T-cell (primary cell): ENCODE measurements at regions not wholly inside any gene's neighbourhood (a gene's known extent, or its start where the extent isn't known, plus 50 kb on each side); places are given as distances from the start of the nearest gene placed in this dataset.
A peak's percentile ranks its signal among the peaks of the same experiment; 100 is the strongest.

Source experiments
- ATAC-seq, 4 experiments: fragments of 200-7000 bp in 3 of 4; fragments of 150-1000 bp in 1 of 4; cut with Tn5 transposase; replicated peaks in 1 of 4; 1 replicate in 3 of 4; 2 replicates in 1 of 4; pipeline ENCODE4 v1.10.0; 2021; ENCODE audit warnings: moderate library complexity in 3 of 4, mild to moderate bottlenecking in 2 of 4, moderate number of reproducible peaks in 1 of 4
- CTCF ChIA-PET, 2 donors: fragments of 300-600 bp; sonication (Branson Sonifier 250); formaldehyde crosslinking; loops; one replicate each; lab custom pipeline; 2022; ENCODE audit warnings: antibody characterized with exemption in 2 of 2; lab: Charles Lee
- POLR2A ChIA-PET, 2 donors: fragments of 300-600 bp; sonication (Branson Sonifier 250); formaldehyde crosslinking; loops; one replicate each; lab custom pipeline; 2022; ENCODE audit warnings: antibody characterized with exemption in 2 of 2; lab: Charles Lee
- DNase-seq, 35 experiments: peaks; one replicate each; pipeline versions ENCODE4 v3.0.0 to v3.0.0-alpha.2; 2013 to 2023
- H3K27ac ChIP-seq: one replicate; pipeline ENCODE4 v1.5.1; 2013; ENCODE audit warnings: low read length
- H3K27me3 ChIP-seq, 2 experiments: replicated peaks in 1 of 2; 1 replicate in 1 of 2; 2 replicates in 1 of 2; pipeline versions ENCODE4 v1.6.1 to v1.7.0; 2013; ENCODE audit warnings: low read length in 1 of 2, mixed read lengths in 1 of 2; ENCODE audit not compliant: control insufficient read depth in 2 of 2, insufficient read depth in 2 of 2; ENCODE audit errors: extremely low read depth in 1 of 2
- H3K36me3 ChIP-seq, 2 donors: 1 replicate in 1 of 2; 2 replicates in 1 of 2; pipeline versions ENCODE4 v1.6.1 to v1.7.0; 2013; ENCODE audit warnings: low read length in 1 of 2; ENCODE audit not compliant: control insufficient read depth in 2 of 2, insufficient read depth in 1 of 2; ENCODE audit errors: extremely low read depth in 1 of 2
- H3K4me1 ChIP-seq, 2 experiments: 1 replicate in 1 of 2; 2 replicates in 1 of 2; pipeline versions ENCODE4 v1.6.1 to v1.7.0; 2013; ENCODE audit warnings: low read length in 2 of 2, mixed read lengths in 1 of 2; ENCODE audit not compliant: insufficient read depth in 2 of 2, control insufficient read depth in 1 of 2; ENCODE audit errors: extremely low read depth in 1 of 2
- H3K4me3 ChIP-seq, 2 donors: 1 replicate in 1 of 2; 2 replicates in 1 of 2; pipeline versions ENCODE4 v1.5.1 to v1.7.0; 2013; ENCODE audit warnings: mild to moderate bottlenecking in 2 of 2, low read length in 1 of 2, moderate library complexity in 1 of 2; ENCODE audit not compliant: control insufficient read depth in 1 of 2; ENCODE audit errors: extremely low read depth in 1 of 2
- H3K9me3 ChIP-seq: 2 replicates; pipeline ENCODE4 v1.7.0; 2013
- H3K27ac Mint-ChIP-seq, 2 donors: one replicate each; pipeline ENCODE4 v1.8.0; 2020 to 2021; ENCODE audit warnings: mild to moderate bottlenecking in 2 of 2, mixed read lengths in 2 of 2
- H3K27me3 Mint-ChIP-seq, 2 donors: one replicate each; pipeline ENCODE4 v1.8.0; 2021 to 2022; ENCODE audit warnings: mixed read lengths in 2 of 2
- H3K36me3 Mint-ChIP-seq: one replicate; pipeline ENCODE4 v1.8.0; 2021; ENCODE audit warnings: mixed read lengths
- H3K4me1 Mint-ChIP-seq, 3 donors: one replicate each; pipeline ENCODE4 v1.8.0; 2020 to 2022; ENCODE audit warnings: mixed read lengths in 3 of 3, mild to moderate bottlenecking in 1 of 3
- H3K4me3 Mint-ChIP-seq, 3 donors: one replicate each; pipeline ENCODE4 v1.8.0; 2020 to 2022; ENCODE audit warnings: mild to moderate bottlenecking in 3 of 3, mixed read lengths in 3 of 3, moderate library complexity in 3 of 3
- H3K9me3 Mint-ChIP-seq, 3 donors: one replicate each; pipeline ENCODE4 v1.8.0; 2020 to 2022; ENCODE audit warnings: mixed read lengths in 3 of 3
- WGBS: methylation state at CpG from one replicate; pipeline ENCODE4 v1.1.5; 2013; ENCODE audit warnings: missing lambda C conversion rate; ENCODE audit not compliant: insufficient coverage; 5-methylcytosine and 5-hydroxymethylcytosine counted together

GRCh38 chr7:81339946-81340345, 421.1 kb upstream of the SEMA3C start:
- ChIA-PET POLR2A (no interaction called here), CTCF (no interaction called here)
- Mint-ChIP-seq H3K27me3 (no peaks in the 10 kb centered on the region), H3K9me3 (peaks cover 4 to 17% (median 4%) of the 10 kb centered on the region in 3 donors), H3K36me3 (no peaks in the 10 kb centered on the region), H3K27ac (no peak overlapping the region), H3K4me3 (no peak overlapping the region), H3K4me1 (no peaks in the 10 kb centered on the region)
- Histone ChIP-seq H3K9me3 (no peaks in the 10 kb centered on the region), H3K4me1 (no peaks in the 10 kb centered on the region), H3K27me3 (no peaks in the 10 kb centered on the region), H3K4me3 (no peak overlapping the region), H3K36me3 (no peaks in the 10 kb centered on the region), H3K27ac (no peak overlapping the region)
- WGBS = no CpG with 5 or more reads among the region's 2 CpGs
- DNase-seq = no peak
- no peak for ATAC-seq

DNA sequence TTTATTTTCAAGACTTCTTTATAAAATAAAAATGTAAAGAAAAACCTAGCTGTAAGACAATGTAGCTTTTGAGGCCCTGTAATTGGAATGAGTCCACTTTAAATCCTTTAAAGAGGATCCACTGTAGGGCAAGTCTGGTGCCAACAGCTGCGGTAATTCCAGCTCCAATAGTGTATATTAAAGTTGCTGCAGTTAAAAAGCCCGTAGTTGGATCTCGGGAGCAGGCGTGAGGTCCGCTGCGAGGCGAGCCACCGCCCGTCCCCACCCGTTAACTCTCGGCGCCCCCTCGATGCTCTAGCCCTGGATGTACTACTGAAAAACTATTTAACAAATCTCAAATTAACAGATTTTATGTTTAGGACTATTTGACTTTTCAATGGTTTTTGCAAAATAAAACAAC, 414.7 kb upstream of the SEMA3C start:
- ChIA-PET CTCF (no interaction called here), POLR2A (interaction anchor here in 1 of 2 donors (0.6 kb wide), 1 partner anchor 18 kb away, joined by 3 read pairs; no protein-coding TSS in a partner anchor)
- Mint-ChIP-seq H3K9me3 (peaks cover 3 to 13% (median 4%) of the 10 kb centered on the region in 3 donors), H3K4me1 (no peaks in the 10 kb centered on the region), H3K4me3 (no peak overlapping the region), H3K27me3 (no peaks in the 10 kb centered on the region), H3K36me3 (no peaks in the 10 kb centered on the region), H3K27ac (no peak overlapping the region)
- Histone ChIP-seq H3K27me3 (no peaks in the 10 kb centered on the region), H3K4me3 (no peak overlapping the region), H3K9me3 (no peaks in the 10 kb centered on the region), H3K4me1 (no peaks in the 10 kb centered on the region), H3K27ac (no peak overlapping the region), H3K36me3 (no peaks in the 10 kb centered on the region)
- ATAC-seq = no peak
- WGBS = 88% methylated on average over 10 of the region's 13 CpGs
- peak in 1 of 35 experiments; percentile 10 for DNase-seq

DNA sequence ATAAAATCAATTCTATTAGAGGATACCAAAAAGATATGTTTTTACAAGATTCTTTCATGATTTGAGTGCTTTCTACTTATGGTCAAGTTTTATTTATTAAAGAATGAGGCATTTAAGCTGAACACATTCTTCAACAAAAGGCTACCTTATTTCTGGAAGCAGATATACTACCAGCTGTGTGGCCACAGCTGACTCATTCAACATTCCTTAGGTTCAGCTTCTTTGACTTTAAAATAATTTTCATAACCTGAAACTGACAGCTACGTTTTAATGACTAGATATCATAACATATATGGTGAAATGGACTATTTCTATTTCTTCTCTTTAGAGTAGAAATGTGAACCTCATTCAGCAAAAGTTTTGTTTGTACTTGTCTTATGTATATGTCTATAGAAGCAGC, 414.2 kb upstream of the SEMA3C start:
- Histone ChIP-seq H3K27ac (no peak overlapping the region), H3K4me1 (no peaks in the 10 kb centered on the region), H3K4me3 (no peak overlapping the region), H3K27me3 (no peaks in the 10 kb centered on the region), H3K9me3 (no peaks in the 10 kb centered on the region), H3K36me3 (no peaks in the 10 kb centered on the region)
- ATAC-seq (no peak), DNase-seq (no peak)
- no CpG with 5 or more reads among the region's 1 CpG for WGBS
- Mint-ChIP-seq H3K36me3 (no peaks in the 10 kb centered on the region), H3K4me3 (no peak overlapping the region), H3K27me3 (no peaks in the 10 kb centered on the region), H3K27ac (no peak overlapping the region), H3K4me1 (no peaks in the 10 kb centered on the region), H3K9me3 (peaks cover 3 to 13% (median 4%) of the 10 kb centered on the region in 3 donors)
- POLR2A ChIA-PET = no interaction called here
- CTCF ChIA-PET = no interaction called here

DNA sequence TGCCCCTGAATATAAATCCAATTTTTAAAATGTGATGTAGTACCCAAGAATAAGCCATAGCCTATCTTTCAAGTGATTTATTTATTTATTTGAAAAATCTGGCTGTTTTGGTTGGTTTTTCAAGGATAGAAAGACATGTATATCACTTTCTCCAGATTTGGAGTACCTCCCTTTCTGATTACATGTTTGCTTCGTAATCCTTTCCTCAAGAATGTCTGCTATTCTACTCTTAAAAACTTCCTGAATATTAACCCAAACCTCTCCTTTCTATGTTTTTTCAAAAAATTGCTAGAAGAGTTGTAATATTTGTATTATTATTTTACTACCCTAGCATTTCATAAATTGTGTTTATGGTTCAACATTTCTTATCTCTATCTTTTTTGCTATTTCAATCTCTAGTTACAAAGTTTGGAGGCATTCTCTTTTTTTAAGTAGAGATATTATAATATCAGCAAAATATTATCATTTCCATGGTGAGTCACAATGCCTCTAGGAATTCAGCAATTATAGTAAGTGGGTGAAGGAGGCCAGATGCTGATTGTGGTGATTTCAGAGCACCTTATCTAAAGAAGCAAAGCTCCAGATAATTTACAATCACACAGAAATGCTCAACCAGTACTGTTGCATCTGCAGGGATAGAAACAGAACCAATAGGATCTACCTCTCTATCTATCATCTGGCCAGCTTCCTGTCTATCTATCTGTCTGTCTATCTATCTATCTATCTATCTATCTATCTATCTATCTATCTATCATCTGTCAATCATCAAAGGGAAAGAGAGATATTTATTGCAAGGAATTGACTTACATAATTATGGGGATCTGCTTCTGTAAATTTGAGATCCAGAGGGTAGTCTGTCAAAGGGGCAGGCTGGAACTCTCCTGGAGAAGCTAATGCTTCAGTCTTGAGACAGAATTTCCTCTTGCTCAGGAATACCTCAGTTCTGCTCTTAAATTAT, 412.5 kb upstream of the SEMA3C start:
- no peaks in the 10 kb centered on the region for H3K4me1 Mint-ChIP-seq
- no peak for DNase-seq
- H3K27ac Mint-ChIP-seq = no peak overlapping the region
- H3K9me3 Mint-ChIP-seq = peaks cover 3 to 16% (median 7%) of the 10 kb centered on the region in 3 donors
- Histone ChIP-seq H3K4me1 (no peaks in the 10 kb centered on the region), H3K9me3 (no peaks in the 10 kb centered on the region), H3K4me3 (no peak overlapping the region), H3K36me3 (no peaks in the 10 kb centered on the region), H3K27ac (no peak overlapping the region), H3K27me3 (no peaks in the 10 kb centered on the region)
- ChIA-PET POLR2A (interaction anchor here in 1 of 2 donors (0.5 kb wide), 1 partner anchor 15 kb away, joined by 3 read pairs; no protein-coding TSS in a partner anchor), CTCF (no interaction called here)
- H3K36me3 Mint-ChIP-seq = no peaks in the 10 kb centered on the region
- H3K27me3 Mint-ChIP-seq = no peaks in the 10 kb centered on the region
- no CpG with 5 or more reads among the region's 1 CpG for WGBS
- no peak for ATAC-seq
- H3K4me3 Mint-ChIP-seq = no peak overlapping the region

GRCh38 chr7:81330108-81330507, 411.3 kb upstream of the SEMA3C start:
- H3K4me3 ChIP-seq = no peak overlapping the region
- POLR2A ChIA-PET = no interaction called here
- WGBS = no CpG with 5 or more reads among the region's 1 CpG

DNA sequence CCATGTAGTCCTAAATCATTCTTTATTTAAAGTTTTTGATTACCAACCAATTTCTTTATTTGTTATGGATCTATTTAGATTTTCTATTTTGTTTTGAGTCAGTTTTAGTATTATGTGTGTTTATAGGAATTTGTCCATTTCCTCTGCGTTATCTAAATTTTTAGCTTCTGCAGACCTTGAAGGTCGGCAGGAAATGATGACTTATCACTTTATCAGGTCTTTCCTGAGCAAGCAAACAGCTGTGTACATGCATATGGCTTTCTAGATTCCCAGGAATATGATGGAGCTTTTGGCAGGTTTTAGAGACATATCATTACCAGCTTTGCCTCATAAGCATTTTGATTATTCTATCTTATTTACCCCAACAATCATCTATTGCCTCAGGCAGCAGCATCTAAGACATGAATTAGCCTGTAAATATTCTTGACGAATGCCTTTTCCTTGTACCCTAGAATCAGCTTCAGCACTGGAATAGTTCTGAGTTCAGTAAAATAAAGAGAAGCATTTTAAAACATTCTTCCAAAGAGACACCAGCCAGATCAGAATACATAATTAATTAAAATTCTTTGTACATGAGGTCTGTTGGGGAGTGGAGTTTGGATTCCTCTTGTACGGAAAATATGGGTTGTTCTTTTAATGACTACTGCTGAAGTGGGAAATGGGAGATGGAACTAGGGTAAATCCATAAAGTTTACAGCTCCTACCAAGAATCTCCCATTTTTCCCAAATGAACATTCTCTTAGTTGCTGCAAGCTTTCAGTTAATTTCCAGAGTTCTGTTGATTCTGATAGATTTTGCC, 408.8 kb upstream of the SEMA3C start:
- peaks cover 3 to 17% (median 3%) of the 10 kb centered on the region in 3 donors for H3K9me3 Mint-ChIP-seq
- no peak overlapping the region for H3K27ac ChIP-seq
- POLR2A ChIA-PET = no interaction called here
- ATAC-seq (no peak), DNase-seq (no peak)
- H3K27me3 Mint-ChIP-seq = no peaks in the 10 kb centered on the region
- 56% methylated on average over 2 of the region's 4 CpGs for WGBS
- H3K36me3 Mint-ChIP-seq = no peaks in the 10 kb centered on the region
- H3K27ac Mint-ChIP-seq = no peak overlapping the region
- no peaks in the 10 kb centered on the region for H3K27me3 ChIP-seq
- H3K4me3 Mint-ChIP-seq = no peak overlapping the region
- no peaks in the 10 kb centered on the region for H3K4me1 Mint-ChIP-seq
- no peaks in the 10 kb centered on the region for H3K36me3 ChIP-seq
- no peaks in the 10 kb centered on the region for H3K9me3 ChIP-seq
- CTCF ChIA-PET = no interaction called here
- no peak overlapping the region for H3K4me3 ChIP-seq
- H3K4me1 ChIP-seq = no peaks in the 10 kb centered on the region

More at GRCh38 chr7:81330108-81330507, 411.3 kb upstream of the SEMA3C start:
- CTCF ChIA-PET = no interaction called here
- ATAC-seq (no peak), DNase-seq (no peak)
- Mint-ChIP-seq H3K27ac (no peak overlapping the region), H3K27me3 (no peaks in the 10 kb centered on the region), H3K36me3 (no peaks in the 10 kb centered on the region), H3K9me3 (peaks cover 3 to 13% (median 7%) of the 10 kb centered on the region in 3 donors), H3K4me1 (no peaks in the 10 kb centered on the region), H3K4me3 (no peak overlapping the region)
- Histone ChIP-seq H3K9me3 (no peaks in the 10 kb centered on the region), H3K27me3 (no peaks in the 10 kb centered on the region), H3K4me1 (no peaks in the 10 kb centered on the region), H3K36me3 (no peaks in the 10 kb centered on the region), H3K27ac (no peak overlapping the region)
